ENCODE measurements at regions not wholly inside any gene's neighbourhood (a gene's known extent, or its start where the extent isn't known, plus 50 kb on each side); places are given as distances from the start of the nearest gene placed in this dataset.

DNA sequence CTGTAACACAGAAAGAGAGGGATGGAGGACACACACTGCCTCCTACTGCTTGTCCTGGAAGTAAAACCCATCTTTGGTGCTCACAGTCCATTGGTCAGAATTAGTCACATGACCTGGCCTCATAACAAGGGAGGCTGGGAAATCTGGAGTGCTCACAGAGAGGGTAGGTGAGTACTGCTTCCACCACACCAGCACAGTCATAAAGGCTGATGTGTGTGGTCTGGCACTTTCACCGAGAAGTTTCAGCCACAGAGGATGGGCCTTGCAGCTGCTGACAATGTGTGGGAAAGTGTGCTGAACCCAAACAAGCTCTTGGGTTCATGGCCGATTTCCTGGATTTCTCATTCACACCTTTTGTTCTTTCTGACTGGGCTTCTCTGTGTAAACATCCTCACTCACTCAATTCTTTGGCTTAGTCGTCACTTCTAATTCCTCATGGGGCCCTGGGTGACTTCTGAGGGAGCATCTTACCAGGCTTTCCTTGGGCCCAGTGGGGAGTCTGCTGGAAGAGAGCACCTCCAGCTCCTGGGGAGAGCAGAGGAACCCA lies 100.7 kb downstream of the ASB7 start:
- ChIA-PET POLR2A (interaction anchor here (0.6 to 1.2 kb wide), 2 partner anchors 118 to 424 kb away, joined by 3 to 4 read pairs; no protein-coding TSS in a partner anchor), CTCF (no interaction called here)

DNA sequence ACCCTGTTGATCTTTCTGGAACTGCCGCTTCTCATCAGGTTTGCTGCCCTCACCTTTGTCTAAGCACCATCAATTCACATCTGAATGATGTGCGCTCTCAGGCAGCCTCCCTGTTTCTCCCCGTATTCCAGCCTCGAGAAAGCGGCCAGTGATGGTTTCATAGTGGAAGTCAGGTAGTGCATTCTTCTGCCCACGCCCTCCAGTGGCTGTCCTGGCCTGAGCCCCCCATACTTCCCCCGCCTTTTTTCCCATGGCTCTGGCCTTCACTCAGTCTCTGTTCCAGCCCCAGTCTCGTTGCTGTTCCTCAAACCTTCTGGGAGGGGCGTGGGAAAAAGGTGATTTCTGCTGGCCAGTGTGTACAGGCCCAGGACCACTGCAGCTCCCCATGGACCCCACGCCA lies 101.3 kb downstream of the ASB7 start:
- ChIA-PET CTCF (no interaction called here), POLR2A (interaction anchor here (1.2 kb wide), 1 partner anchor 117 kb away, joined by 4 read pairs; no protein-coding TSS in a partner anchor)

DNA sequence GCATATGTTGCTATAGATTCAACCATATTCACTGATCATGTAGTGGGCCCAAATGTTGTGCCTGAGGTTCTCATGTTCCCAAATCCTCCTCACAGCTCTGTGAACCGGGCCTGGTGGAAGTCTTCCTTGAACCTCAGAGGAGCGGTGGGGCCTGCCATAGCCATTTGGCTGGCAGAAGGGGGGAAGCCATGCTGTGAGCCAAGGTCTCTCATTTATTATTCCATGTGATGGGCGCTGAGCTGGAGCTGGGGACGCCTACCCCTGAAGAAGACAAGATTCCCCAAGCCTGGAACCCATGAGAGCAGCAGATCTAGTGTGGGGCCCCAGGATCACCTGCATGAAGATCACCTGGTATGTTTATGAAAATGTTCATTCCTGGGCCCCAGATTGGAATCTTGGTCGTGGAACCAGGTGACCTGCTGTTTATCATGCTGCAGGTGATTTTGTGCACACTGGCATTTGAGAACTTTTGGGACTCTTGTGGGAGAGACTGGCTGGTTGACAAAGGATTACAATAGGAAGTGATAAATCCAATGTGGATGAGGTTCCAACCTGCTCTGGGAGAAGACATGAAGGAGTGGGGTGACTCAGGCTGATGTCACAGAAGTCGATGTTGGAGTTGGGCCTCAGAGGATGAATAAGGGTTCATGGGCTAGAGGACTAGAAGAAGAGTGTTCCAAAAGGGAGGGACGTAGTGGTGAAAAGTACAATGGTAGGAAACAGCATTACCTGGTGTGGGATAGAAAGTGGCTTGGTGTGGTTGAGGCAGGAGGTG lies 102.1 kb downstream of the ASB7 start:
- ChIA-PET POLR2A (no interaction called here), CTCF (no interaction called here)

DNA sequence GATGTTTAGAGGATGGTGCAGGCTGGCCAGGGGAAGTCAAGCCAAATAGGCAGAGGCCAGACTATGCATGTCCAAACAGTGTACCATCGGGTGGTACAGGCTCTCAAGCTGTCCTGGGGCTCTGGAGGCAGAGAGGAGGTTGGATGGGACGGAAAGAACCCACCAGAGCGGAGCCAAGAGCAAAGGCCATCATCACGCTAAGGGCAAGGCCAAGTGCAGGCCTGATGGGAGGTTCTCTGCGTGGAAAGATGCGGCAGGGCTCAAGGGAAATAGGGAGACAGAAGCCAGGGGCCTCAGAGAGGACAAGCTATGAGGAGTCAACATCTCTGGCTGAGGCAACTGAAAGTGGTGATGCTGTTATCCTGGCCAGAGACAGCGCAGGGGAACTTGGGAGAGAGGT lies 102.7 kb downstream of the ASB7 start:
- ChIA-PET POLR2A (no interaction called here), CTCF (no interaction called here)

DNA sequence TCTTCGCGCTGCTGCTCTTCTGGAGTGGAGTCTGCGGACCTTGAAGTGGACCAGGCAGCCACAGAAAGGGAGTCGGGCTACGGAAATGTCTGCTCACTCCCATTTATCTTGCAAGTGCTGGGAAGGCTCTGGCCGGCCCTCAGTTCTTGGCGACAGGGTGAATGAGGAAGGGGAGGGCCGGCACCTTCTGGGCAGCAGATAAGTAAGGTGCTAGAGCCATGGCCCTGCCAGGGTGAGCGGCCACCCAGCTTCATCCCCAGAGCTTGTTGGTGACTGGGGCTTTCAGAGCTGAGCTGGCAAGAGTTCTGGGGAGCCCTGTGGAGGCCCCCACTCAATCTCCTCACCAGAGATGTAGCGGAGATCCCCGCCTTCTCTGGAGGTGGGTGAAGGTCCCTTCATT lies 103.5 kb downstream of the ASB7 start:
- POLR2A ChIA-PET: no interaction called here

DNA sequence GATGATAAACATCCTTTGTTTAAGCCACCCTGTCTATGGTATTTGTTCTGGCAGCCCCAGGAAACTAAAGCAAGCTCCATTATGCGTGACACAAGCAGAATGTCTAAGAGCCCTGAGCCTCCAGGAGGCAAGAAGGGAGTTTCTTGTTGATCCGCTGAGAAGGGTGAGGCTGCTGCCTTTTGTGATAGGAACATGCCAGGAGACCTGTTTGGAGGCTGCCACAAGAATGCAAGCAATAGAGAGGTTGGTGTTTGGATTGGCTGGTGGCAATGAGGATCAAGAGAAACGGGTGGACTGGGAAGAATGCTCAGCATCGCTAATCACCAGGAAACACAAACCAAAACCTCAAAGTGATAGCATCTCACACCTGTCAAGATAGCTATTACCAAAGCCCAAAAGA lies 104.8 kb downstream of the ASB7 start:
- ChIA-PET POLR2A (no interaction called here), CTCF (no interaction called here)

More for the DNA sequence above, 103.5 kb downstream of the ASB7 start:
- CTCF ChIA-PET: no interaction called here

DNA sequence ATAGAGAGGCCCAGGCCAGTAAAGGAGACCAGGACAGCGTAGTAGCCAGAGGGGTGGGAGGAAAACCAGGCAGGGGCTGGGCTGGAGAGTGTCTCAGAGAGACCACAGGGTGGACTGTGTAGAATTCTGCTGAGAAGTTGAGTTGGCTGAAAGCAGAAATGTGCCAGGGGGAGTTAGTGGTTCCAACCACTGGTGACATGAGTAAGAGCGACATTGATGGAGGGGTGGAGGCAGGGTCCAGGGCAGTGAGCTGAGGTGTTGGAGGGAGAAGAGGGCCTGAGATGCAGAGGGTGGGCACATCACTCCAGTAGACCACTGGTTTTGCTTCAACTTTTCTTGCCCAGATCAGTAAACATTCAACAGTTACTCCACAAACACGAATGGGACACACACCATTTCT lies 106.5 kb downstream of the ASB7 start:
- CTCF ChIA-PET: no interaction called here
- POLR2A ChIA-PET: no interaction called here

DNA sequence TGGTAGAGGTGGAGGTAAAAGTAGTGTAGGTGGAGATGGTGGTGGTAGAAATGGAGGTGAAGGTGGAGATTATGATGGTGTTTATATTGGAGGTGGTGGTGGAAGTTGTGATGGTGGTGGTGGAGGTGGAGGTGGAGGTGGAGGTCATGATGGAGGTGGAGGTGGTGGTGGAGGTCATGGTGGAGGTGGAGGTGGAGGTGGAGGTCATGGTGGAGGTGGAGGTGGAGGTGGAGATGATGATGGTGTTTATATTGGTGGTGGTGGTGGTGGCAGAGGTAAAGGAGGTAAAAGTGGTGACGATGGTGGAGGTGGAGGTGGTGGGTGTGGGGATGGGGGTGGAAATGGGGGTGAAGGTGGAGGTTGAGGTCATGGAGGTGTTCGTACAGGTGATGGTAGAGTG lies 107.8 kb downstream of the ASB7 start:
- POLR2A ChIA-PET: no interaction called here
- CTCF ChIA-PET: no interaction called here

DNA sequence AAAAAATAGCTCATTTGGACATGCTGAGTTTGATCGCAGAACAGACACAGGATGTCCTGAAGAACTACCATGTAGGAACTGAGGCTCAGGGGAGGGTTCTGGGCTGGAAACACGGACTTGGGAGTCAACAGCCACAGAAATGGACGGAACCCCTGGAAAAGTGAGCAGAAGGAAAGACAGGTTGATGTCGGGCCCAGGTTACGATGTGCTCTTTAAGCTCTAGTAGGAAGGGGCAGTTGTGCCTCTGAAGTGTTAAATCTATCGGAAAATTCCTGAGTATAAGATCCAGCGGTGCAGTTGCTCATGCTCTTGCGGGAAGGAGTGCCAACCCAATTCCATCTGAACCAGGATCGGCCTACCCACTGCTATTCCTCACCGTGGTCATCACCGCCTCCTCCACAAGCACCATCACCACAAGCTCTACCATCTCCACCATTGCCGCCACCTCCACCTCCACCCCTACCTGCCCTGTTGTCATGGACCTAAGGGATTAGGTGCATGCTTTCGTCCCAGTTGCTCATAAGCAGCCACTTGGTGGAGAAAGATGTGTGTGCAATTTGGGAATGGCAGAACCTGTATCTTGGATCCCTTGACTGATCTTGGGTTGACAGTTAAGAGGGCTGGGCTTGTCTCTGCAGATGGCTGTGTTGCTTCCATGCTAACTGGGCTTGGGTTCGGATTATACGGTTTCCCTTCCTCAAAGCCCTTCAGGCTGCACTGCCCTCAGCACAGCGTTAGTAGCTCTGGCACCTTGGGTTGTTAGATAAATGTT lies 108.5 kb downstream of the ASB7 start:
- CTCF ChIA-PET: no interaction called here

DNA sequence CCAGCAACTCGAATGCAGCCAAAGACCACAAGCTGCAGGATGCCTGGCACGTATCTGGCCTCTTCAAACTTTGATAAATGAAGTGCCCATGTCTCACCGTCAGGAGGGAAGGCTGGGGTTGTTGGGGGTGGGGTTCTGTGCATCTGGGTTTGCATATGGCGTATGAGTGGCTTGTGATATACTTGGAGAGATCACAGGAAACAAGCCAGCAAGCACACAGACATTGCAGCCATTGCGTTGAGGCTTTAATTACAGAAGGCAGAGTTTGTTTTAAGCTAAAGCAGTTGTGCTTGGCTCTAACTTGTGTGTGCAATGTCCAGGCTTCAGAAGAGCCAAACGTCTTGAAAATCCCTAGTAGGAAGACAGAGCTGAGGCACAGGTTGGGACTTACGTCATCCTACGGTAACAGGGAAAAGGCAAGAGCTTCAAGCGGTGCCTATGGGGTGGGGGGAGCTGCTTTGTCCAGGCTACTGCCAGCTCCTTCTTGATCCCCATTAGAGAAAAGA lies 109.2 kb downstream of the ASB7 start:
- CTCF ChIA-PET: no interaction called here
- POLR2A ChIA-PET: no interaction called here

More for the DNA sequence above, 108.5 kb downstream of the ASB7 start:
- POLR2A ChIA-PET: no interaction called here

DNA sequence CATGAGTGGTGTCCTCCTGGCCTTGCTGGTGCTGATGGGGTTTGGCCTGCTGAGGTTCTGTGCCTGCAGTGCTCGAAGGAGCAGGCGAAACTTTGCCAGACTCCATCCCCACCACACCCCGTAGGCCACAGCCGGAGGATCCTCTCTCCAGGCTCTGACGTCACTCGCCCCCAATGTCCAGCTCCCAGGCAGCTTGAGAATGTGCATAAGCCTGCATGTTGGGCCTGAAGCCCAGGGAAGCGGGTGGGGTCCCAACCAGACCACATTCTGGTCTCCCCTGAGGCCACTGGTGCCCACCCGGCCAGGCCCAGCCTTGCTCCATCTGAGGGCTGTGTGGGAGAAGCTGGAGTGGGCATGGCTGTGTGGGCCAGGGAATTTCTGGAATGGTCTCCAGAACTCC lies 109.8 kb downstream of the ASB7 start:
- ChIA-PET POLR2A (no interaction called here), CTCF (no interaction called here)

DNA sequence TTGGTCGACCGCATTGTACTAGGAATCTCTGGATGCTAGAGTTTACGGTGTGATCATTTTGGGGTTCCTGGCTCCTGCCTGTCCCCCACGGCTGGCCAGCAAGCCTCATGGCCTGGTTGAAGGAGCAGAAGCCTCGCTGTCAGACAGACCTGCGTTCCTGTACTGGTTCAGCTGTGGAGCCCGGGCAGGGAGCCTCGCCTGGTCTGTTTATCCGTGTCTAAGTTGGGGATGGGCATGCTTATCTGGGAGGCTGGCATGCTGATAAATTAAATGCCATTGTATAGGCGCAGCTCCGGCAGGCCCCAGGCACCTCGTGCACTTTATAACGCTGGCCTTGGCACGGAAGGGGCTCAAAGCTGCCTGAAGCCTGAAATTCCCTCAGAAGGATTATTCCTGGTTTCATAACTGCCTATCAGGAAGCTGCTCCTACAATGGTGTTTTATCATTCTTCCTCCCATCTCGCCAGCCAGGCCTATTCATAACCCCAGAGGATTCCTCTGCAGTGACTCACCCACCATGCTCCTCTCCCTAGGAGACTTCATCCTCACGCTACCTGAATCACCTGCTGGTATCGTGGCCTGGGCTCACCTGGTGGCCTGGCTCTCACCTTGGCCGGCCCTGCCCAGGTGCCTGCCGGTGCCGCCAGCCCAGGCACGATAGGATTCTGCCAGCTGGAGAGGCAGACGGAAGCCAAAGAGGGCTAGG lies 110.9 kb downstream of the ASB7 start:
- POLR2A ChIA-PET: no interaction called here

DNA sequence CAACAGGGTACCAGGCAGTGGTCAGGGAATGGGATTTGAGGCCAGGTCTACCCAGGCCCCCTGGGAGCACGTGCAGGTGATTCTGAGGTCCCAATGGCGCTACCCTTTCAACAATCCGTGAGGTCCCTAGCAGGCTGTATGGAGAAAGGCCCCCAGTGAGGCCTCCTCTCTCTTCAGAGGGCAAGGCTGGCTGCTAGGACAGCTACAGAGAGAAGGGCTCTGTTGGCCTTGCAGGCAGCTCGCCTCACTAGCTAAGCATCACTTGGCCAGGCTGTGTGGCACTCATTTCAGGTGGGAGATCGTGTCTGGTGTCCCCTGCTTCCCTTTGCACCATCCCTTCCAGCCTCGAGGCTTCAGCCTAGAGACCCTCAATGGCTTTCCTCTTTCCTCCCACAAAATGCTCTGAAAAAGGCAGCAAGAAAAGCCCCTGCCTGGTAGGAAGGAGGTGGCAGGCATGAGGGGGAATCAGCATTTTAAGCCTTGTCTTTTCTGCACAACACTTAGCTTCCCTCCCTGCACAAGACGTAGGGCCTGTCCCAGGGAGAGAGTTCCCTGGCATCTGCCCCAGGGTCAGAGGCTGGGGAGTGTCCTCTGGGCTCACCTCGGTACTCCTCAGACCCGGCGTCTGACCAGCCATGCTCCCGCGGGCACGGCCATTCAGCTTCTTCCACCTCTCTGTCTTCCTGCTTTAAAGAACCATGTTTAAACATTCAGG lies 111.8 kb downstream of the ASB7 start:
- POLR2A ChIA-PET: no interaction called here
- CTCF ChIA-PET: no interaction called here

More for the DNA sequence above, 110.9 kb downstream of the ASB7 start:
- CTCF ChIA-PET: no interaction called here

DNA sequence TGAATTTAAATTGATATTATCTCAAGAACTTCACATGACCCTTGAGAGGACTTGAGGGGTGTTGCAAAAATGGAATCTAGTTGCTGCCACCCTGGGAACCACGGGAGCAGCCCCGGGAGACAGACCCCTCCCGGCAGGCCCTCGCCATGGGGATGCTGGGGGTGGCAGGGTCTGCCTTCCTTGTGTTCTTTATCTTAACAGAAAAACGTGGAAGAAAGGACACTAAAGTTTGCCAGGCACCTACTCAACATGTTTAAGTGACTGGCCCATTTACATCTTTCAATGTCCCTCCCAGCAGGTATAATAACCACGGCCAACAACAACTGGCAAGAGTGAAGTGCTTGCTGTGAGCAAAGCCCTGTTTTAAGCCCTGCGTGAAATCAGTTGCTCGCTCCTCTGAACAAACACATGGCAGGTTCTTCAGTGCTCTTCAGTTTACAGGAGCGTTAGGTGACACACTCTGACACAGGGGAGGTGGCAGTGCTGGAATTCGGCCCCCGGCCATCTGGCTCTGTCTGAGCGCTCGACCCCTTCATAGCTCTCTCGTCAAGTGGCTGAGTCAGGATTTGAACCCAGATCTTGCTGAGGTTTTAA lies 112.5 kb downstream of the ASB7 start:
- CTCF ChIA-PET: no interaction called here
- POLR2A ChIA-PET: interaction anchor here (0.7 kb wide), 1 partner anchor 268 kb away, joined by 7 read pairs; no protein-coding TSS in a partner anchor

DNA sequence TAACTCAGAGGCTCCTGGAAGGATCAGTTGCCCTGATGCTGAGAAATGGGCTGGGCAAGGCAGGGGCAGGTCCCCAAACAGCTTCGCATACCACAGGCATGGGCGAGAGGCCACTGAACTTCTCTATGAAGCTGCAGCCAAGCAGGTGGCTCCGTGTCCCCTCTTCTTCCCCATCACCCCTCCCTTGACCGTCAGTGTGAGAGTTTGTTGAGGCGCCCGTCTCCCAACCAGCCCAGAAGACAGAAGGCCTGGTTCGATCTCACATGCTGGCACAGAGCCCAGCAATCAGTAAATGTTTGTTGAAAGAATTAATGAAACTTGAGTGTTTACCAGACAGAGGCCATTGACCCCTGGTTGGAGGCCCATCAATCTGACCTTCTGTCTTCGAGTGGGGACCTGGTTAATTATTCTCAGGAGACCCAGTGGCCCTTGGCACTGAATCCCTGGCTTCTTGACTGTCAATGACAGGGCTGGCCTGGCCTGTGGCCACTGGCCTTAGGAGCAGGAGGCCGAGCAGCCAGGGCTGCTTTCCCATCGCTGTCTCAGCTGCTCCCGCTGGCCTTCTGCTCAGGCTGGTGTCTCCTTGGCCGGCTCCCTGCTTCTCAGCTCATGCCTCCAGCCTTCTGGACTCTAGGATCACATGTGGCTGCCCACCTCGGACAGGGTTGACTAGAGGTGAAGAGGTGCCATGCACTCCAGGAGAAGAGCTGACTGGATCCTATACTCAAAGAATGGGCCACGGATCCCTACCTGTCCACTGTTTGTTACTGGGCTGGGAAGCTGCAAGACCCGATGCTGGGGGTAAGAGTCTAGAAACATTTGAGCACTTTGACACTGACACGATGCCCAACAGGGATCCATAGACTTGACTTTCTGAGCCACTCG lies 113.4 kb downstream of the ASB7 start:
- ChIA-PET POLR2A (interaction anchor here (0.7 kb wide), 1 partner anchor 269 kb away, joined by 7 read pairs; no protein-coding TSS in a partner anchor), CTCF (no interaction called here)

DNA sequence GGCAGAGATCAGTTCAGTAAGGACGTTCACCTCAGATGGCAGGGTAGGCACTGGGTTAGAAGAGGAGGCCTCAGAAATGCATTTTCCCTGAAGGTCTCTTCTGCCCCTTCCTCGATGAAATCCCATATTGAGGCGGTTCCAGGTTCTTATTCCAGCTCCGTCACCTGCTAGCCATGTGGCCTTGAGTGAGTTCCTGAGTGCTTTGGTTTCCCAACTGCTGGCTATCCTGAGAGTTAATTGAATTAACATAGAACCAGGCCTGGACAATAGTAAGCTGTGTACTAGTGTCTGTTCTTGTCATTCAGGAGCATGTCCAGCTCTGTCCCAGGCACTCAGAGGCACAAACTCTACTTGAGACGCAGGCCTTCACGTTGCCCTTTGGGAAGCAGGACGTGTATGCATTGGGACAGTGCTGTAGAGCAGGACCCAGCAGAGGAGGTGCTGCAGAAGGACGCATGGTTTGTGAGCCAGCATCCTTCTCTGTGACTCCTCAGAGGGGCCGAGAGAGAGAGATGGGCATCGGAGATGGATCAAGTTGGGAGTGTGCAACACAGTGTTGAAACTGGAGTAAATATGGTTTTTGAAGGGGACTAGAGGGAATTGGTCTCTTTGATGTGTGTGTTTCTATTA lies 114.2 kb downstream of the ASB7 start:
- ChIA-PET POLR2A (no interaction called here), CTCF (no interaction called here)

DNA sequence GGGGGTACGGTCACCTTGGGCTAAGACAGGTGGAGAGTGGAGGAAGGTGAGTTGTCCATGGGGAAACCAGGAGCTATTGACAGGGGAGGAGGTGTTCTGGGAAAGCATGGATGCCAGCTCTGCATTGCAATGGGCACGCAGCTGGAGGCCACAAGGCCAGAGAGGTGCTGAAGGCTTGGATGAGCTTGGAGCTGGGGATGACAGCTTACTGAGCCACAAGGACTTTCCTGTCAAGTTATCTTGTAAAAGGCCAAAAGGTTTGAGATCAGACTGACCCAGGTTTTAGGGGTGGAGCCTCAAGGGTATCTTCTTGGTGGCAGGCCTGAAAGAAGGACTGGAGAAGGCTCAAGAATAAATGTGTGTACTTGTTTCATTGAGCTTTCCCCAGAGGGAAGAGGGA lies 115.2 kb downstream of the ASB7 start:
- POLR2A ChIA-PET: interaction anchor here (0.5 kb wide), 1 partner anchor 124 kb away, joined by 3 read pairs; no protein-coding TSS in a partner anchor

More for the DNA sequence above, 115.2 kb downstream of the ASB7 start:
- CTCF ChIA-PET: no interaction called here

Measured in activated CD8-positive, alpha-beta memory T cell treated with anti-CD3 and anti-CD28 coated beads for 36 hours (primary cell).